GM21526 (cell line): ENCODE measurements at regions not wholly inside any gene's neighbourhood (a gene's known extent, or its start where the extent isn't known, plus 50 kb on each side); places are given as distances from the start of the nearest gene placed in this dataset.

Experiments
- ATAC-seq: cut with Tn5 transposase; IDR thresholded peaks from one replicate; pipeline ENCODE4 v1.9.1; 2021; ENCODE audit warnings: moderate library complexity; ENCODE audit not compliant: unreplicated experiment, low FRiP score

GRCh38 chr3:146948985-146949384 lies 343.8 kb upstream of the PLSCR5 start:
- no peak for ATAC-seq

GRCh38 chr3:146948186-146948585 lies 343.0 kb upstream of the PLSCR5 start:
- no peak for ATAC-seq

GRCh38 chr3:146929696-146930095 lies 324.6 kb upstream of the PLSCR5 start:
- no peak for ATAC-seq

- no peak for ATAC-seq
These were observed 323.4 kb upstream of the PLSCR5 start for GRCh38 chr3:146928421-146929059.

GRCh38 chr3:146921693-146922092 lies 316.5 kb upstream of the PLSCR5 start:
- no peak for ATAC-seq

- no peak for ATAC-seq
These were observed 309.3 kb upstream of the PLSCR5 start for GRCh38 chr3:146914409-146914808.

GRCh38 chr3:146912241-146913015 lies 307.3 kb upstream of the PLSCR5 start:
- no peak for ATAC-seq

- ATAC-seq: no peak
These were observed 298.8 kb upstream of the PLSCR5 start for GRCh38 chr3:146903927-146904326.

- ATAC-seq: no peak
These were observed 294.0 kb upstream of the PLSCR5 start for GRCh38 chr3:146899171-146899570.

GRCh38 chr3:146896711-146897110 lies 291.6 kb upstream of the PLSCR5 start:
- ATAC-seq: no peak

GRCh38 chr3:146895026-146895749 lies 290.0 kb upstream of the PLSCR5 start:
- ATAC-seq: no peak

GRCh38 chr3:146894406-146894805 lies 289.3 kb upstream of the PLSCR5 start:
- ATAC-seq: no peak

GRCh38 chr3:146892041-146892440 lies 286.9 kb upstream of the PLSCR5 start:
- ATAC-seq: no peak

- no peak for ATAC-seq
These were observed 284.5 kb upstream of the PLSCR5 start for GRCh38 chr3:146889626-146890025.

GRCh38 chr3:146888176-146888575 lies 283.0 kb upstream of the PLSCR5 start:
- no peak for ATAC-seq

GRCh38 chr3:146884721-146885120 lies 279.6 kb upstream of the PLSCR5 start:
- ATAC-seq: no peak

- ATAC-seq: no peak
These were observed 279.1 kb upstream of the PLSCR5 start for GRCh38 chr3:146884296-146884695.

GRCh38 chr3:146883288-146883687 lies 278.1 kb upstream of the PLSCR5 start:
- no peak for ATAC-seq

- no peak for ATAC-seq
These were observed 277.0 kb upstream of the PLSCR5 start for GRCh38 chr3:146881966-146882760.

GRCh38 chr3:146881356-146881755 lies 276.2 kb upstream of the PLSCR5 start:
- no peak for ATAC-seq

- no peak for ATAC-seq
These were observed 268.6 kb upstream of the PLSCR5 start for GRCh38 chr3:146873748-146874147.
